Suprapubic skin (tissue), 4 donors: ENCODE measurements at regions not wholly inside any gene's neighbourhood (a gene's known extent, or its start where the extent isn't known, plus 50 kb on each side); places are given as distances from the start of the nearest gene placed in this dataset.

Experiments used
- DNase-seq, 2 donors: peaks; one replicate each; pipeline ENCODE4 v3.0.0-alpha.2; 2019; ENCODE audit warnings: low spot score in 2 of 2
- H3K27ac ChIP-seq: fragments of 200-600 bp; sonication (generic); one replicate; pipeline ENCODE4 v1.5.1; 2019
- H3K27me3 ChIP-seq: fragments of 200-600 bp; sonication (generic); one replicate; pipeline ENCODE4 v1.5.1; 2019
- H3K36me3 ChIP-seq: fragments of 200-600 bp; sonication (generic); one replicate; pipeline ENCODE4 v1.5.1; 2019
- H3K4me1 ChIP-seq: fragments of 200-600 bp; sonication (generic); one replicate; pipeline ENCODE4 v1.5.1; 2019
- H3K4me3 ChIP-seq: fragments of 200-600 bp; sonication (generic); one replicate; pipeline ENCODE4 v1.5.1; 2019; ENCODE audit warnings: mild to moderate bottlenecking
- H3K9me3 ChIP-seq: fragments of 200-600 bp; sonication (generic); one replicate; pipeline ENCODE4 v1.5.1; 2019
- EP300 ChIP-seq: sonication (generic); formaldehyde crosslinking; IDR thresholded peaks from one replicate; pipeline ENCODE4 v1.6.1; 2017; ENCODE audit warnings: antibody characterized with exemption
- POLR2A ChIP-seq, 2 donors: fragments of 450-650 bp; IDR thresholded peaks; one replicate each; pipeline ENCODE4 v1.6.1; 2017; ENCODE audit warnings: antibody characterized with exemption in 2 of 2, mild to moderate bottlenecking in 2 of 2, moderate library complexity in 2 of 2
- POLR2AphosphoS5 ChIP-seq, 3 donors: sonication (generic); formaldehyde crosslinking; IDR thresholded peaks; one replicate each; pipeline ENCODE4 v1.6.1; 2017; ENCODE audit warnings: antibody characterized with exemption in 3 of 3
- WGBS: methylation state at CpG from one replicate; pipeline ENCODE4 v1.1.5; 2018; 5-methylcytosine and 5-hydroxymethylcytosine counted together
- TF ChIP-seq, protein P1 (sequence below), 2 donors: fragments of 200-600 bp in 1 of 2; fragments of 450-650 bp in 1 of 2; sonication (generic) in 1 of 2; IDR thresholded peaks; one replicate each; pipeline ENCODE4 v1.5.1; 2016 to 2019; ENCODE audit warnings: antibody characterized with exemption in 2 of 2, mild to moderate bottlenecking in 1 of 2, moderate library complexity in 1 of 2

DNA sequence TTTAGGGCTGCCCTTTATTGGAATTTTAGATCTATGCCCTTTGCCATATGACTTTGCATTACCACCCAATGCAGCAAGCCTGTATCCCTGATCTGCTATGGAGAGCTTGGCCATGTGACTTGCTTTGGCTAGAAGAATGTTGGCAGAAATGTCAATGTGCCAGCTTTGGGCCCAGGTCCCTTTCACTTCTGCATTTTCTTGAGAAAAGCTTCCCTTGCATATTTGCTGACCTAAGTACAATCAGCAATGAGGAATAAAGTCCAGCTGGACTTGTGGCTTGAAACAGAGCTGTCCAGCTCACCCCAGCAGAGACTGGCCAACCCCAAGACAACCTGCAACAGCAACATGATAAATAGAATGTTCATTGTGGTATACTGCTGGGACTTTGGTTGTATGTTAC, 135.9 kb downstream of the PAH start:
- TF ChIP-seq, protein P1, sequence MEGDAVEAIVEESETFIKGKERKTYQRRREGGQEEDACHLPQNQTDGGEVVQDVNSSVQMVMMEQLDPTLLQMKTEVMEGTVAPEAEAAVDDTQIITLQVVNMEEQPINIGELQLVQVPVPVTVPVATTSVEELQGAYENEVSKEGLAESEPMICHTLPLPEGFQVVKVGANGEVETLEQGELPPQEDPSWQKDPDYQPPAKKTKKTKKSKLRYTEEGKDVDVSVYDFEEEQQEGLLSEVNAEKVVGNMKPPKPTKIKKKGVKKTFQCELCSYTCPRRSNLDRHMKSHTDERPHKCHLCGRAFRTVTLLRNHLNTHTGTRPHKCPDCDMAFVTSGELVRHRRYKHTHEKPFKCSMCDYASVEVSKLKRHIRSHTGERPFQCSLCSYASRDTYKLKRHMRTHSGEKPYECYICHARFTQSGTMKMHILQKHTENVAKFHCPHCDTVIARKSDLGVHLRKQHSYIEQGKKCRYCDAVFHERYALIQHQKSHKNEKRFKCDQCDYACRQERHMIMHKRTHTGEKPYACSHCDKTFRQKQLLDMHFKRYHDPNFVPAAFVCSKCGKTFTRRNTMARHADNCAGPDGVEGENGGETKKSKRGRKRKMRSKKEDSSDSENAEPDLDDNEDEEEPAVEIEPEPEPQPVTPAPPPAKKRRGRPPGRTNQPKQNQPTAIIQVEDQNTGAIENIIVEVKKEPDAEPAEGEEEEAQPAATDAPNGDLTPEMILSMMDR (IDR thresholded peaks at IDR 0.05): no peak
- no peak for TF ChIP-seq EP300
- no peak for TF ChIP-seq POLR2AphosphoS5 (IDR thresholded peaks at IDR 0.05)
- no peak for TF ChIP-seq POLR2A (IDR thresholded peaks at IDR 0.05)
- Histone ChIP-seq H3K9me3 (no peaks in the 10 kb centered on the region), H3K36me3 (no peaks in the 10 kb centered on the region), H3K4me3 (no peak overlapping the region), H3K4me1 (no peaks in the 10 kb centered on the region), H3K27ac (no peak overlapping the region), H3K27me3 (no peaks in the 10 kb centered on the region)
- no peak for DNase-seq

GRCh38 chr12:102776041-102776440, 141.0 kb downstream of the PAH start:
- H3K4me3 ChIP-seq: no peak overlapping the region
- no peaks in the 10 kb centered on the region for H3K36me3 ChIP-seq
- H3K9me3 ChIP-seq: no peaks in the 10 kb centered on the region
- no peaks in the 10 kb centered on the region for H3K4me1 ChIP-seq
- WGBS: 69% methylated on average over 2 of the region's 2 CpGs
- H3K27me3 ChIP-seq: no peaks in the 10 kb centered on the region
- no peak overlapping the region for H3K27ac ChIP-seq
- TF ChIP-seq POLR2A (IDR thresholded peaks at IDR 0.05) (no peak), EP300 (no peak), POLR2AphosphoS5 (IDR thresholded peaks at IDR 0.05) (no peak)
- TF ChIP-seq, protein P1 (IDR thresholded peaks at IDR 0.05): no peak
- no peak for DNase-seq

GRCh38 chr12:102769323-102769916, 147.6 kb downstream of the PAH start:
- H3K4me3 ChIP-seq: no peak overlapping the region
- TF ChIP-seq POLR2A (IDR thresholded peaks at IDR 0.05) (no peak), POLR2AphosphoS5 (IDR thresholded peaks at IDR 0.05) (peak in 1 of 3 donors; percentile 44)
- TF ChIP-seq, protein P1 (IDR thresholded peaks at IDR 0.05): peak; percentile 39 to 55
- H3K9me3 ChIP-seq: no peaks in the 10 kb centered on the region
- no peak overlapping the region for H3K27ac ChIP-seq
- H3K4me1 ChIP-seq: no peaks in the 10 kb centered on the region
- no peaks in the 10 kb centered on the region for H3K36me3 ChIP-seq
- no peaks in the 10 kb centered on the region for H3K27me3 ChIP-seq
- 13% methylated on average over 6 of the region's 6 CpGs for WGBS
- peak; percentile 65 to 80 for DNase-seq

- H3K36me3 ChIP-seq: no peaks in the 10 kb centered on the region
- no peaks in the 10 kb centered on the region for H3K4me1 ChIP-seq
- whole genome bisulfite sequencing: 91% methylated on average over 3 of the region's 3 CpGs
- no peaks in the 10 kb centered on the region for H3K9me3 ChIP-seq
- H3K27ac ChIP-seq: no peak overlapping the region
- TF ChIP-seq, protein P1 (IDR thresholded peaks at IDR 0.05): no peak
- TF ChIP-seq POLR2AphosphoS5 (IDR thresholded peaks at IDR 0.05): no peak
- no peak for TF ChIP-seq POLR2A (IDR thresholded peaks at IDR 0.05)
- TF ChIP-seq EP300: no peak
- no peak overlapping the region for H3K4me3 ChIP-seq
- no peaks in the 10 kb centered on the region for H3K27me3 ChIP-seq
- DNase-seq: no peak
Observed at GRCh38 chr12:102766961-102767360, 150.1 kb downstream of the PAH start.

DNA sequence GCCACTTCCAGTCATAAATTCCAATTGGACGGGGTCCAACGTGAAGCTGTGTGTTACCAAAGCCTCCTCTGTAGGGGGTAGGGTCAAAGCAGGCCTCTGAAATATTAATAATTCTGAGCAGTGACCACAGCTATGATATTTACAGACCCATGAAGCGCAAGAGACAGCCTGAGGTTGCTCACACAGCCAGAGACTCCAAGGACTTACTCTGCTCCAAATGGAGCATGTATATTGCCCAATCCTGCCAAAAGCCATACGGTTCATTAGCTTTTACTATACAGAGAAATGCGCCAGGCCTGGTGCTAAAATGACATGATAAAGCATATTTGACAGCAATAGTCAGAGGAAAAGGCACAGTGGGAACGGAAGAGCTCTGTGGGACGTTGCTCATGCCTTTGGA, 151.3 kb downstream of the PAH start:
- Histone ChIP-seq H3K27me3 (no peaks in the 10 kb centered on the region), H3K4me3 (no peak overlapping the region), H3K36me3 (no peaks in the 10 kb centered on the region), H3K9me3 (no peaks in the 10 kb centered on the region), H3K4me1 (no peaks in the 10 kb centered on the region), H3K27ac (no peak overlapping the region)
- no peak for DNase-seq
- 79% methylated on average over 7 of the region's 7 CpGs for WGBS
- no peak for TF ChIP-seq POLR2A (IDR thresholded peaks at IDR 0.05)
- TF ChIP-seq, protein P1 (IDR thresholded peaks at IDR 0.05): no peak
